Spinal cord (tissue), 9 donors: ENCODE measurements at regions not wholly inside any gene's neighbourhood (a gene's known extent, or its start where the extent isn't known, plus 50 kb on each side); places are given as distances from the start of the nearest gene placed in this dataset.

Experiments
- DNase-seq, 6 donors: peaks; one replicate each; pipeline versions ENCODE4 v3.0.0 to v3.0.0-alpha.2; 2013 to 2015; ENCODE audit warnings: low spot score in 6 of 6, low read depth in 4 of 6
- H3K27ac ChIP-seq: one replicate; pipeline ENCODE4 v1.5.1; 2013; ENCODE audit warnings: low read depth, low read length, control low read depth
- H3K27me3 ChIP-seq: one replicate; pipeline ENCODE4 v1.6.1; 2013; ENCODE audit warnings: low read length; ENCODE audit not compliant: control insufficient read depth, insufficient read depth
- H3K36me3 ChIP-seq: one replicate; pipeline ENCODE4 v1.6.1; 2013; ENCODE audit warnings: low read length; ENCODE audit not compliant: control insufficient read depth, insufficient read depth
- H3K4me1 ChIP-seq: one replicate; pipeline ENCODE4 v1.6.1; 2013; ENCODE audit warnings: low read length; ENCODE audit not compliant: control insufficient read depth, insufficient read depth
- H3K4me3 ChIP-seq: one replicate; pipeline ENCODE4 v1.5.1; 2013; ENCODE audit warnings: low read depth, low read length, control low read depth
- H3K9me3 ChIP-seq: one replicate; pipeline ENCODE4 v1.6.1; 2013; ENCODE audit warnings: low read length; ENCODE audit not compliant: control insufficient read depth, insufficient read depth
- WGBS: methylation state at CpG from one replicate; pipeline ENCODE4 v1.1.5; 2013; ENCODE audit warnings: missing lambda C conversion rate; ENCODE audit not compliant: insufficient coverage; 5-methylcytosine and 5-hydroxymethylcytosine counted together
- donor health status: healthy.

DNA sequence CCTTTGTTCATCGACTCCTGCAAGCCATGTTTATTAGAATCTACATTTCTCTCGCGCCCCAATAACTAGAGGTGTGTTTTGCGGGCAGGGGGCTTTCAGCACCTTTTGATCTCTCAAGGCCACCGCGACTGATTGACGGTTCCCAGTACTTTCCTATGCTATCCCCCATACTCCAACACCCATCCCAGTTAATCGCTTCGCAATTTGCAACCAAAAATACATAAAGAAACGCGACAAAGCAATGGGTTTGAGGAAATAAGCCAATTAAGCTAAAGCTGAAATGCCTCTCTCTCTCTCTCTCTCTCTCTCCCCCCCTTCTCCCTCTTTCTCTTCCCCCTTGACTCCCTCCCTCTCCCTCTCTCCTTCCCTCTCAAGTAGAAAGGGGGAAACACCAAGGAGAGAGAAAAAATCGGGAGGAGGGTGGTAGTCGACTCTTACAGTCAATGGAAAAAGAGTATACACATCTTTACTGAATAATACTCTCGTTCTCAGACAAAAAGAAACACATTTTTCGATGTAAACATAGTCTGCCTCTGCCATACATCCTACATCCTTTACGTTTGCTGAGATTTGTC, 128.0 kb upstream of the DPYD start:
- H3K4me3 ChIP-seq, result peak overlapping the region; percentile 53
- H3K27ac ChIP-seq, result peak overlapping the region; percentile 68

GRCh38 chr1:98048244-98048643, 127.4 kb upstream of the DPYD start:
- Histone ChIP-seq H3K27me3 (peaks cover 42% of the 10 kb centered on the region), H3K27ac (peak overlapping the region; percentile 68), H3K9me3 (no peaks in the 10 kb centered on the region), H3K36me3 (peaks cover 6% of the 10 kb centered on the region), H3K4me3 (peak overlapping the region; percentile 53), H3K4me1 (peaks cover 26% of the 10 kb centered on the region)
- peak in 3 of 6 donors; percentile 74 to 93 (median 91) for DNase-seq
- 0% methylated on average over 15 of the region's 15 CpGs for WGBS

More for the DNA sequence above, 128.0 kb upstream of the DPYD start:
- Histone ChIP-seq H3K27me3 (peaks cover 42% of the 10 kb centered on the region), H3K9me3 (no peaks in the 10 kb centered on the region), H3K36me3 (peaks cover 6% of the 10 kb centered on the region), H3K4me1 (peaks cover 32% of the 10 kb centered on the region)
- DNase-seq, result peak in 2 of 6 donors; percentile 79 to 91
- 3% methylated on average over 6 of the region's 16 CpGs for WGBS

- peaks cover 25% of the 10 kb centered on the region for H3K4me1 ChIP-seq
- H3K27ac ChIP-seq, result no peak overlapping the region
- H3K9me3 ChIP-seq, result no peaks in the 10 kb centered on the region
- WGBS, result no CpG with 5 or more reads among the region's 1 CpG
- H3K27me3 ChIP-seq, result peaks cover 42% of the 10 kb centered on the region
- H3K36me3 ChIP-seq, result peaks cover 6% of the 10 kb centered on the region
- no peak overlapping the region for H3K4me3 ChIP-seq
- DNase-seq, result peak in 2 of 6 donors; percentile 52 to 76
Observed at GRCh38 chr1:98047171-98047570, 126.3 kb upstream of the DPYD start.

DNA sequence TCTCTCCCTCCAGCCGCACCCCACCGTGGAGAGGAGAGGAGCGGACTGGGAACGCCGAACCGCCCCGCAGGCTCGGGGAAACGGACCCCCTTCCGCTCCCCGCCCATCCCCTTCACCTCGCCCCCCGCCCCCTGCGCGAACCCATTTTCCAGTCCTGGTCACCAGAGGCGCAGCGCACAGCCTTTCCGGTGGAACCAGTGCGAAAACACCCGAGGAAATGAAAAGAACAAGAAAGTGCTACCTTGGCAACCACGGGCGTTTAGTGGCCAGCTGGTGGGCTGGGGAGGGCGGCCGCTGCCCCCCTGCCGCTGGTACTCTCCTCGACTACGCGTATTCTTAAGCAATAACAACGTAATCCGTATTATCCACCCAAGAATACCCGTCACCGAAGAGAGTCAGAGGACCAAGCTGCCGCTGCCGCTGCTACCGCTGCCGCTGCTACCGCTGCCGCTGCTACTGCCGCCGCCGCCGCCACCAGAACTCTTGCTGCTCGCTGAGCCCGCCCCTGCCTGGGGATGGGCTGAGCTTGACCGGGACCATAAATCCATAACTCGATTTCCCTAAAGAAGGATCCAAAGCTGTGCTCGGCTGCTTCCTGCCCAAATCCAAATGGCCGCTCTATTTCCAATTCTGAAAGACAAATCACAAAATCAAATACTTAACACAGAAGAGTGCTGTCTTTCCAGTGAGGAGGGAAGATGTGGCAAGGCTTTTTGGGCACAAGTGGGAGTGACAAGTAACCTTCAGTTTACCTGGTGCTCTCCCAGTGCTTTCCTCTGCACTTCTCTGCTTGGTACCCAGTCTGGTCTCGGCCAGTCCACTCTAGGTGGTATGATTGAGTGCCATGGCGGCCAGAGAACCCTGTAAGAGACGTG, 125.2 kb upstream of the DPYD start:
- Histone ChIP-seq H3K27me3 (peaks cover 42% of the 10 kb centered on the region), H3K4me1 (peaks cover 25% of the 10 kb centered on the region), H3K27ac (no peak overlapping the region), H3K9me3 (no peaks in the 10 kb centered on the region), H3K36me3 (peaks cover 6% of the 10 kb centered on the region), H3K4me3 (peak overlapping the region; percentile 48)
- peak in 2 of 6 donors; percentile 70 to 83 for DNase-seq
- WGBS, result under 1% methylated on average over 43 of the region's 51 CpGs

GRCh38 chr1:98045211-98045766, 124.5 kb upstream of the DPYD start:
- peak in 2 of 6 donors; percentile 67 to 71 for DNase-seq
- H3K36me3 ChIP-seq, result peaks cover 6% of the 10 kb centered on the region
- H3K4me3 ChIP-seq, result peak overlapping the region; percentile 48
- H3K9me3 ChIP-seq, result no peaks in the 10 kb centered on the region
- no peak overlapping the region for H3K27ac ChIP-seq
- H3K4me1 ChIP-seq, result peaks cover 25% of the 10 kb centered on the region
- WGBS, result under 1% methylated on average over 48 of the region's 48 CpGs
- H3K27me3 ChIP-seq, result peaks cover 40% of the 10 kb centered on the region

DNA sequence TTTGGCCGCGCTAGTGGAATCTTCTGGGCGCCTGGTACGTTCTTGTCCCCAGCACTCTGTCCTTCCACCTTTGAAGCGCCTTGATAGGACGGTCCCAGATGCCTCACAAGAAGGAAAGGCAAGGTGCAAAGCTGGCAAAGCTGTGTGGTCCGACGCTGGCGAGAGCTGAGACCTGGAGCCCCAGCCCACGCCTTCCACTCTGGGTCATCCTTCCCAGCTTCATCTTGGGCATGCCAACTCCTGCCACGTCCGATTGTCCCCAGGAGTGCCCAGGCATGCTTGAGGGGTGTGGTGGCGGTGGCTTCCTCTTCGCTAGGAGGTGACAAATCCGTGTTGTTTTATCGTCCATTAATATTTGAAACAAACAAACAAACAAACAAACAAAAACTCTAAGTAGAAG, 123.9 kb upstream of the DPYD start:
- Histone ChIP-seq H3K4me3 (peak overlapping the region; percentile 48), H3K4me1 (peaks cover 25% of the 10 kb centered on the region), H3K27me3 (peaks cover 35% of the 10 kb centered on the region), H3K27ac (no peak overlapping the region), H3K36me3 (peaks cover 6% of the 10 kb centered on the region), H3K9me3 (no peaks in the 10 kb centered on the region)
- WGBS, result 9% methylated on average over 10 of the region's 16 CpGs
- DNase-seq, result no peak

DNA sequence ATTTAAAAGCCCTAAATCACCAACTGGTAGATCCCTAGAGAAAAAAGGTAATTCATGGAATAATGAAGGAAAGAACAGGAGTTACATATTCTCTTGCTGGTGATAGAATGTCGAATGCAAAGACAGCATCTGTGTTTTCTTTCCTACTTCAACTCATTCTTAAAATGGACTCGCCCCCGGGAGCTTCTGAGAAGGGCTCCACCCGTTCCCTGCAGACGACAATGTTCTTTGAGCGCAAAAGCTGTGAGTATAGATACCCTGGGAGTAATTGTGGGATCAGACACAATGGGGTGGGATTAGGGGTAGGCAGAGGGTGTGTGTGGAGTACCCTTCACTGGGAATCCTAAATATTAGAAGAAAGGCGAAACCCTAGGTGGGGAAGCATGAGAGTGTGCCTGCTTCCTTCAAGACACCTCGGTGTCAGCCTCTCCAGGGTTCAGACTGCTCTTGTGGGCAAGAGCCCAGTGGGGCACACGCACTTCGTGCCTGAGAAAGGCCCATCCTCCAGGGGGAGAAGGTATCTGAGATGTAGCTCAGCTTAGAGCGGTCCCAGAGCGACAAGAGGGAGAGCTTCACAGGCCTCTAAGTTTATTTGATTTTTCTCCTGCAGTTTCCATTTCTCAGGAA, 123.3 kb upstream of the DPYD start:
- peaks cover 29% of the 10 kb centered on the region for H3K27me3 ChIP-seq
- no peaks in the 10 kb centered on the region for H3K9me3 ChIP-seq
- H3K27ac ChIP-seq, result peak overlapping the region; percentile 10
- DNase-seq, result peak in 1 of 6 donors; percentile 27
- H3K4me1 ChIP-seq, result peaks cover 25% of the 10 kb centered on the region
- H3K36me3 ChIP-seq, result peaks cover 6% of the 10 kb centered on the region
- WGBS, result 34% methylated on average over 9 of the region's 12 CpGs
- H3K4me3 ChIP-seq, result peak overlapping the region; percentile 10

GRCh38 chr1:98035602-98036002, 114.8 kb upstream of the DPYD start:
- Histone ChIP-seq H3K27me3 (no peaks in the 10 kb centered on the region), H3K4me3 (no peak overlapping the region), H3K9me3 (no peaks in the 10 kb centered on the region), H3K36me3 (no peaks in the 10 kb centered on the region), H3K27ac (no peak overlapping the region), H3K4me1 (no peaks in the 10 kb centered on the region)
- no CpG with 5 or more reads among the region's 2 CpGs for WGBS
- peak in 1 of 6 donors; percentile 40 for DNase-seq

DNA sequence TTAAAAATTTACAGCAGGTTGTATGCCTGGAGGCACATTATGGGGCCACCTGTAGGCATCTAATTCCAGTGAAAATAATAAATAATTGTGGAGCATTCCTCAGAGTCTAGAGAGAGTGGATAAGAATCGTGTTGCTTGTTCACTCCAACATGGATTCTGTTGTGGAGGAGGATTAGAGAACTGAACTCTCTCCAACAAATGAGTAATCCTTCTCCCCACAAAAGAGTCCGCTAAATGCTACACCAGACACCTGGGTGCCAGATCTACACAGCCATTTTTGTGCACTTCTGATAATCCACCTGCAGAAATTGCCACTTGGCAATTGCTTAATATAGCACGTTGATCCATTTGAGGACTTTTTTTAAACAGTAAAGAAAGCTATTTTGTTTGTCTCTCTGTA, 113.7 kb upstream of the DPYD start:
- Histone ChIP-seq H3K27me3 (no peaks in the 10 kb centered on the region), H3K4me3 (no peak overlapping the region), H3K36me3 (no peaks in the 10 kb centered on the region), H3K27ac (no peak overlapping the region), H3K9me3 (no peaks in the 10 kb centered on the region), H3K4me1 (no peaks in the 10 kb centered on the region)
- peak in 1 of 6 donors; percentile 20 for DNase-seq
- 60% methylated on average over 1 of the region's 3 CpGs for WGBS
